Loucy (cell line): ENCODE measurements at regions not wholly inside any gene's neighbourhood (a gene's known extent, or its start where the extent isn't known, plus 50 kb on each side); places are given as distances from the start of the nearest gene placed in this dataset.

Experiments used
- CTCF ChIP-seq: fragments of 200-600 bp; sonication (generic); conservative IDR thresholded peaks from 2 replicates; pipeline ENCODE4 v1.5.1; 2014; ENCODE audit warnings: mild to moderate bottlenecking, antibody characterized with exemption, low read length
- EZH2phosphoT487 ChIP-seq: fragments of 200-600 bp; IDR thresholded peaks from 2 replicates; pipeline ENCODE4 v1.6.1; 2018; ENCODE audit warnings: antibody characterized with exemption, mild to moderate bottlenecking, moderate library complexity, borderline replicate concordance

- TF ChIP-seq EZH2phosphoT487 (no peak), CTCF (no peak)
These were observed 318.3 kb downstream of the MN1 start for GRCh38 chr22:27483095-27483785.
